ENCODE measurements at regions not wholly inside any gene's neighbourhood (a gene's known extent, or its start where the extent isn't known, plus 50 kb on each side); places are given as distances from the start of the nearest gene placed in this dataset.

- TF ChIP-seq CTCF (optimal IDR thresholded peaks at IDR 0.05 in 1 of 3, IDR thresholded peaks at IDR 0.05 in 1 of 3, conservative IDR thresholded peaks at IDR 0.05 in 1 of 3; ENCODE audit: extremely low read depth in 1 of 3, insufficient read depth in 2 of 3, low read length in 3 of 3) (no peak), EZH2 (IDR thresholded peaks at IDR 0.05; ENCODE audit: low read length) (no peak)
These were observed 502.9 kb downstream of the HAO1 start for GRCh38 chr20:7437311-7437710.

Data from keratinocyte (primary cell).